ENCODE measurements at regions not wholly inside any gene's neighbourhood (a gene's known extent, or its start where the extent isn't known, plus 50 kb on each side); places are given as distances from the start of the nearest gene placed in this dataset.
"Not testable (repeated sequence)": the region's sequence is repeated elsewhere in the genome, so short reads cannot be mapped to it uniquely, and the experiment has no call there.

DNA sequence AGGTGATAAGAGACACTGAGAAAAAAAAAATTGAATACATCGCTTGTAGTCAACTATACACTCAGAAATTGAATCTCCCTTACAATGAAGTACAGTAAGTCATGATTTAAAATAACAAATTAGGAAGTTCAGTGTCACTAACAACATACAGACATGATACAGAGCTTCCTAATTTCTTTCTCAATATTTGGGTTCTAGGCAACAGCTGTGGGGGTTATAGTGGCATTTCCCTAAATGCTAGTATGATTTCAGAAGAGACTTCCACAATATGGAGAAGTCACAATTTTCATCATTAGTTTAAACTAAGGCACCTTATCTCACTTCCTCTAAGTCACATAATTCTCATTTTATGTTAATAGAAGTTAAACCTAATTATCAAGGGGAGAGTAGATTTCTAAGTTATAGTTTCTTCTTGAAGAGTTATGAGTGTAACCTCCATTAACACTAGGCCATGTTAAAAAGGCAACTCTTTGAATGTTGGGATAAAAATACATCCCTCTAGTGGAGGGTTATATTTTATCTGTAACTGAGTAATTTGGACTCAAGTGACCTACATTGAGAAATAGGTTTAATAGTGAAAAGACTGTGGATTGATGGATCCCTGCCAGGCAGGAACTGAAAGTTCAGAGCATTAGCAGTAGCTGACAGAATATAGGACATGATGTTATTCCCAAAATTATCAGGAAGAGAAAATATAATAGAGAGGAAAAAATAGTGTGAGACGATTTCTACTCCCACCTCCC, 286.0 kb upstream of the SUCLG2 start:
- Histone ChIP-seq H3K36me3 (ENCODE audit: insufficient read depth, low read length) (no peaks in the 10 kb centered on the region; the same call in 1 of the 2 replicates), H3K79me2 (ENCODE audit: insufficient read depth, low read depth, low read length) (no peaks in the 10 kb centered on the region), H4K20me1 (ENCODE audit: insufficient read depth, low read length) (no peaks in the 10 kb centered on the region), H3K4me2 (ENCODE audit: low read length) (no peak overlapping the region), H3K9me3 (ENCODE audit: low read length) (peaks cover 4% of the 10 kb centered on the region; the same call in 1 of the 2 replicates), H3K27ac (ENCODE audit: low read depth, low read length, poor library complexity, severe bottlenecking) (no peak overlapping the region), H3K4me1 (ENCODE audit: insufficient read depth, low read length, poor library complexity, severe bottlenecking) (peaks cover 11% of the 10 kb centered on the region), H2AFZ (ENCODE audit: low read length) (peak overlapping the region; percentile 74; the same call in 1 of the 2 replicates), H3K9me2 (ENCODE audit: insufficient read depth, low read length) (no peaks in the 10 kb centered on the region), H3K4me3 (ENCODE audit: low read depth, low read length, poor library complexity, severe bottlenecking) (no peak overlapping the region)
- TF ChIP-seq CTCF (conservative IDR thresholded peaks at IDR 0.05; ENCODE audit: low read length) = peak; percentile 68
- no peak for TF ChIP-seq EZH2phosphoT487 (IDR thresholded peaks at IDR 0.05; ENCODE audit: borderline replicate concordance, low read depth, low read length)
- intact Hi-C loops (cut with micrococcal nuclease; ENCODE audit: unreplicated experiment) = no loop called here
- POLR2A ChIA-PET = interaction anchor here (0.6 to 0.7 kb wide), 3 partner anchors 30 to 1360 kb away, joined by 3 read pairs; no protein-coding TSS in a partner anchor
- peak; percentile 22 for DNase-seq (ENCODE audit: low spot score)
- CTCF ChIA-PET (ENCODE audit: unreplicated experiment) = no interaction called here
- BruUV-seq (replicated peaks) = no TSS peak

DNA sequence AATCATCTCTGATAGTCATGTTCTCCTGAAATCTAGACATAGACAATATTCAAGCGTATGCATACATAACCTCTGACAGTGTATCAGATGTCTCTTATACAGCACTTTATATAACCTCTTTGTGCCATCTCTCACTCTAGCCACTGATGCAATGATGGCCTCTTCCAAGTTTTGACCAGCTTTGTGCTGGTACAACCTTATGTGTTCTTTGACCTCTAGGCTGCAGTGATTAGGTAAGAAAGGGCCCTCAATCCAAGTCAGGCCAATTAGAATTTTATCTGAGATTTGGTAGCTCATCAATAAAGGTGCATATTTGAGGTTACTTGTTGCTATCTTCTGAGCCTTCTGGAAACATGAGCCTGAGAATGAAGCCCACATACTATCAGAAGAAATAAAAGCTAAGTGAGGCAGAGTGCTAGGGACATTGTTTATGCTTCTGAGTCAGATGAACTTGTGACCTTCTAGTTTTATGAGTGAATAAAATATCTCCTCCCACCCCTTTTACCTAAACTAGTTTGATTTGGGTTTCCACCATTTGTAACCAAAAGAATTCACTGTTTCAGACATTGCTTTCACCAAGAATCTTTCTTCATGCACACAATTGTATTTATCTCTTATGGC, 283.2 kb upstream of the SUCLG2 start:
- peaks cover 11% of the 10 kb centered on the region for H3K4me1 ChIP-seq (ENCODE audit: insufficient read depth, low read length, poor library complexity, severe bottlenecking)
- intact Hi-C loops (cut with micrococcal nuclease; ENCODE audit: unreplicated experiment) = no loop called here
- no peaks in the 10 kb centered on the region for H3K9me2 ChIP-seq (ENCODE audit: insufficient read depth, low read length)
- H4K20me1 ChIP-seq (ENCODE audit: insufficient read depth, low read length) = no peaks in the 10 kb centered on the region
- H3K4me3 ChIP-seq (ENCODE audit: low read depth, low read length, poor library complexity, severe bottlenecking) = no peak overlapping the region
- H3K36me3 ChIP-seq (ENCODE audit: insufficient read depth, low read length) = no peaks in the 10 kb centered on the region; the same call in 1 of the 2 replicates
- no peak overlapping the region for H3K27ac ChIP-seq (ENCODE audit: low read depth, low read length, poor library complexity, severe bottlenecking)
- H2AFZ ChIP-seq (ENCODE audit: low read length) = 0 out of 2 replicates have a peak overlapping the region, but pooled peaks have one; percentile 21
- no peak overlapping the region for H3K4me2 ChIP-seq (ENCODE audit: low read length)
- ChIA-PET POLR2A (interaction anchor here (1.2 kb wide), 2 partner anchors 10 to 23 kb away, joined by 3 to 5 read pairs; no protein-coding TSS in a partner anchor), CTCF (ENCODE audit: unreplicated experiment) (no interaction called here)
- TF ChIP-seq EZH2phosphoT487 (IDR thresholded peaks at IDR 0.05; ENCODE audit: borderline replicate concordance, low read depth, low read length) (no peak), CTCF (conservative IDR thresholded peaks at IDR 0.05; ENCODE audit: low read length) (no peak)
- no peaks in the 10 kb centered on the region for H3K79me2 ChIP-seq (ENCODE audit: insufficient read depth, low read depth, low read length)
- DNase-seq (ENCODE audit: low spot score) = no peak
- H3K9me3 ChIP-seq (ENCODE audit: low read length) = peaks cover 12% of the 10 kb centered on the region
- BruUV-seq (replicated peaks) = no TSS peak

DNA sequence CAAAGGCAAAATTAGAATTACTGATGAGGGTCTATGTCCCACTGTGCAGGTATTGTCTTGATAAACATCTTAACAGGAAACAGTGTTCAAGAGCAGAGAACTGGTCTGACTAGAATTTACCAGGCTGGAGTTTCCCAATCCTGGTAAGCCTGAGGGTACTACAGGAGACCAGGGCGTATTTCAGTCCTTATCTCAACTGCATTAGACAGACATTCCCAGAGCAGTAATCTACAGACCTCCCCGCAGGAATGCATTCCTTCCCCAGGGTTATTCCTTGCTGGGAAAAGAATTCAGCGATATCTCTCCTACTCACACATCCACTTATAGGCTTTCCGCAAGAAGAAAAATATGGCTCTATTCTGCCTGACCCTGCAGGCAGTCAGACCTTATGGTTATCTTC, 276.0 kb upstream of the SUCLG2 start:
- H3K9me2 ChIP-seq (ENCODE audit: insufficient read depth, low read length); DNase-seq (ENCODE audit: low spot score); H3K4me3 ChIP-seq (ENCODE audit: low read depth, low read length, poor library complexity, severe bottlenecking); H3K36me3 ChIP-seq (ENCODE audit: insufficient read depth, low read length); intact Hi-C loops (cut with micrococcal nuclease; ENCODE audit: unreplicated experiment); H3K4me1 ChIP-seq (ENCODE audit: insufficient read depth, low read length, poor library complexity, severe bottlenecking); H2AFZ ChIP-seq (ENCODE audit: low read length); H3K4me2 ChIP-seq (ENCODE audit: low read length); H3K79me2 ChIP-seq (ENCODE audit: insufficient read depth, low read depth, low read length); CTCF ChIA-PET (ENCODE audit: unreplicated experiment); BruUV-seq (replicated peaks); H3K9me3 ChIP-seq (ENCODE audit: low read length); H3K27ac ChIP-seq (ENCODE audit: low read depth, low read length, poor library complexity, severe bottlenecking); H4K20me1 ChIP-seq (ENCODE audit: insufficient read depth, low read length): not testable (repeated sequence)
- POLR2A ChIA-PET = interaction anchor here (0.6 to 1.4 kb wide), 3 partner anchors 17 to 84 kb away, joined by 3 to 4 read pairs (median 3); no protein-coding TSS in a partner anchor
